ENCODE measurements at regions not wholly inside any gene's neighbourhood (a gene's known extent, or its start where the extent isn't known, plus 50 kb on each side); places are given as distances from the start of the nearest gene placed in this dataset.

GRCh38 chrX:8873956-8874355, 72.8 kb upstream of the FAM9A start (continued):
- TF ChIP-seq MXD1 (CRISPR knock-in tag; IDR thresholded peaks at IDR 0.05): no peak
- no peak for TF ChIP-seq GLMP (CRISPR knock-in tag; IDR thresholded peaks at IDR 0.05; ENCODE audit: borderline replicate concordance)
- TF ChIP-seq ZBTB44 (CRISPR knock-in tag; IDR thresholded peaks at IDR 0.05): no peak
- no peak for TF ChIP-seq KLF11 (CRISPR knock-in tag; IDR thresholded peaks at IDR 0.05)

- no peak overlapping the region for H2AFZ ChIP-seq (ENCODE audit: low read length)
- no peak overlapping the region for H3K4me3 ChIP-seq (replicated peaks in 1 of 3; ENCODE audit: insufficient read depth in 1 of 3, low read depth in 2 of 3, low read length in 3 of 3)
- H3K4me2 ChIP-seq (ENCODE audit: low read depth, low read length): no peak overlapping the region
- no peaks in the 10 kb centered on the region for H3K27me3 ChIP-seq (ENCODE audit: control insufficient read depth in 1 of 2, insufficient read depth in 2 of 2, low read length in 2 of 2)
- FAIRE-seq (no peak), ATAC-seq (no peak), DNase-seq (ENCODE audit: low spot score) (no peak)
- no TSS peak for BruUV-seq (replicated peaks)
- WGBS (ENCODE audit: low lambda C conversion rate): 46% methylated on average over 2 of the region's 2 CpGs
- no peaks in the 10 kb centered on the region for H4K20me1 ChIP-seq (ENCODE audit: insufficient read depth, low read length)
- no peaks in the 10 kb centered on the region for H3K4me1 ChIP-seq (ENCODE audit: insufficient read depth, low read length)
- TF ChIP-seq WIZ (CRISPR knock-in tag; IDR thresholded peaks at IDR 0.05) (no peak), BHLHE40 (IDR thresholded peaks at IDR 0.05; ENCODE audit: low read length) (no peak), MAFF (IDR thresholded peaks at IDR 0.05; ENCODE audit: low read depth, low read length) (peak; percentile 83), MAFK (conservative IDR thresholded peaks at IDR 0.05 in 1 of 2, IDR thresholded peaks at IDR 0.05 in 1 of 2; ENCODE audit: low read length in 2 of 2) (peak; percentile 69 to 91; a peak in 3 of 4 replicates)
- ChIA-PET CTCF (ENCODE audit: low intra/inter-chr PET ratio, low total read pairs) (no interaction called here), POLR2A (no interaction called here)
- no peaks in the 10 kb centered on the region for H3K36me3 ChIP-seq (replicated peaks in 1 of 2; ENCODE audit: control insufficient read depth in 1 of 2, insufficient read depth in 2 of 2, low read length in 2 of 2)
- H3K27ac ChIP-seq (ENCODE audit: extremely low read length, insufficient read depth, low read length): no peak overlapping the region
- intact Hi-C loops (cut with micrococcal nuclease; ENCODE audit: unreplicated experiment): no loop called here
- H3K9ac ChIP-seq (ENCODE audit: insufficient read depth, low read depth, low read length): no peak overlapping the region
- in situ Hi-C loops (cut with HindIII; ENCODE audit: extremely low pct_ligation_motif_present, low pct_unique_long_range_greater_than_20kb): no loop called here
- no peaks in the 10 kb centered on the region for H3K79me2 ChIP-seq (ENCODE audit: insufficient read depth, low read length)
- no peaks in the 10 kb centered on the region for H3K9me3 ChIP-seq (ENCODE audit: low read length)
These were observed 71.9 kb upstream of the FAM9A start for GRCh38 chrX:8873102-8873501.
